ENCODE measurements at regions not wholly inside any gene's neighbourhood (a gene's known extent, or its start where the extent isn't known, plus 50 kb on each side); places are given as distances from the start of the nearest gene placed in this dataset.

- no peak overlapping the region for H3K27ac ChIP-seq (replicated peaks)
- H3K4me1 ChIP-seq = no peaks in the 10 kb centered on the region
- DNase-seq = no peak
- no peaks in the 10 kb centered on the region for H3K36me3 ChIP-seq
- H3K9me3 ChIP-seq (replicated peaks) = no peaks in the 10 kb centered on the region
- TF ChIP-seq, protein P1, sequence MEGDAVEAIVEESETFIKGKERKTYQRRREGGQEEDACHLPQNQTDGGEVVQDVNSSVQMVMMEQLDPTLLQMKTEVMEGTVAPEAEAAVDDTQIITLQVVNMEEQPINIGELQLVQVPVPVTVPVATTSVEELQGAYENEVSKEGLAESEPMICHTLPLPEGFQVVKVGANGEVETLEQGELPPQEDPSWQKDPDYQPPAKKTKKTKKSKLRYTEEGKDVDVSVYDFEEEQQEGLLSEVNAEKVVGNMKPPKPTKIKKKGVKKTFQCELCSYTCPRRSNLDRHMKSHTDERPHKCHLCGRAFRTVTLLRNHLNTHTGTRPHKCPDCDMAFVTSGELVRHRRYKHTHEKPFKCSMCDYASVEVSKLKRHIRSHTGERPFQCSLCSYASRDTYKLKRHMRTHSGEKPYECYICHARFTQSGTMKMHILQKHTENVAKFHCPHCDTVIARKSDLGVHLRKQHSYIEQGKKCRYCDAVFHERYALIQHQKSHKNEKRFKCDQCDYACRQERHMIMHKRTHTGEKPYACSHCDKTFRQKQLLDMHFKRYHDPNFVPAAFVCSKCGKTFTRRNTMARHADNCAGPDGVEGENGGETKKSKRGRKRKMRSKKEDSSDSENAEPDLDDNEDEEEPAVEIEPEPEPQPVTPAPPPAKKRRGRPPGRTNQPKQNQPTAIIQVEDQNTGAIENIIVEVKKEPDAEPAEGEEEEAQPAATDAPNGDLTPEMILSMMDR (IDR thresholded peaks at IDR 0.05; ENCODE audit: borderline replicate concordance) = no peak
- intact Hi-C loops (cut with micrococcal nuclease) = no loop called here
- peaks cover 16% of the 10 kb centered on the region for H3K27me3 ChIP-seq (ENCODE audit: low read depth)
- no peak overlapping the region for H3K4me3 ChIP-seq
Observed at GRCh38 chr11:127182586-127183203, 182.1 kb upstream of the KIRREL3 start.

DNA sequence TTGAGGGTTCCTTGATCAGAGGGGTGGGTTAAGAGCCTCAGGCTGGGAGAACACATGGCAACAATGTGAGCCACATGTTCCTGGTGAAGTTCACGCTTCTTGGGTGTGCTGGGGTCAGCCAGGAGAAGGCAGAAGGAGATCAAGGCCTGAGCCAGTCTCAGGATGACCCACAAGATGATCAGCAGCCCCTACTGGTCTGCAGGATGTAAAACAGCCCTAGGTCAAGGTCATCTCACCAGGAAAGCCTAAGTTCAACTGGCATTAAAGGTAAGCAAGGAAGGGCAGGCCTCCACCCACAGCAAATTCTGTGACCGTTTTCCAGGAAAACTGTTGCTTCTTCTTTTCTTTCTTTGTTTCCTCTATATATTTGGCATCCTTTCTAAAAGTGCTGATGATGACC lies 156.7 kb upstream of the KIRREL3 start:
- no peaks in the 10 kb centered on the region for H3K27me3 ChIP-seq (ENCODE audit: low read depth)
- no peak for DNase-seq
- H3K4me3 ChIP-seq = no peak overlapping the region
- intact Hi-C loops (cut with micrococcal nuclease) = no loop called here
- no peak overlapping the region for H3K27ac ChIP-seq (replicated peaks)
- H3K4me1 ChIP-seq = no peaks in the 10 kb centered on the region
- H3K36me3 ChIP-seq = no peaks in the 10 kb centered on the region
- H3K9me3 ChIP-seq (replicated peaks) = no peaks in the 10 kb centered on the region
- TF ChIP-seq, protein P1 (IDR thresholded peaks at IDR 0.05; ENCODE audit: borderline replicate concordance) = no peak

- no peaks in the 10 kb centered on the region for H3K9me3 ChIP-seq (replicated peaks)
- no peak overlapping the region for H3K4me3 ChIP-seq
- TF ChIP-seq, protein P1 (IDR thresholded peaks at IDR 0.05; ENCODE audit: borderline replicate concordance) = no peak
- H3K4me1 ChIP-seq = no peaks in the 10 kb centered on the region
- no peaks in the 10 kb centered on the region for H3K36me3 ChIP-seq
- no peak overlapping the region for H3K27ac ChIP-seq (replicated peaks)
- intact Hi-C loops (cut with micrococcal nuclease) = no loop called here
- no peaks in the 10 kb centered on the region for H3K27me3 ChIP-seq (ENCODE audit: low read depth)
- DNase-seq = no peak
Observed at GRCh38 chr11:127149410-127149809, 148.8 kb upstream of the KIRREL3 start.

DNA sequence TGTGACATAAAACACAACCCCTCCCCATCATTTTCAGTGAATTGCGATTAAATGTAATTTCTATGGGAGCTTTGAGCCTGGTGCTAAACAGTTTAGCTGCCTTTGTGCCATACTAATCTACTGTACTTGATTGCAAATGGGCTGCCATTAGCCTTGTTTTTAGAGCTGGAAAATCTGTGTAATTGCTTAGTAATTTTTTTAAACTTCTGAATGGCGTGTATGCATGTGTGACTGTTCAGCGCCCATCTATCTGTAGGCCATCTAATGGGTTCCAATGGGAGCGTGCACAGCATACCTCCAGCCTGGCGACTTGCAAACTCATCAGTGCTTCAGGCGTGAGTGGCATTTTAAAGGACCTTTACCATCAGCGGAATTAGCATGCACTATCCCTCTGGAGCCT lies 142.7 kb upstream of the KIRREL3 start:
- Histone ChIP-seq H3K9me3 (replicated peaks) (no peaks in the 10 kb centered on the region), H3K36me3 (no peaks in the 10 kb centered on the region), H3K4me3 (no peak overlapping the region), H3K27ac (replicated peaks) (no peak overlapping the region), H3K4me1 (no peaks in the 10 kb centered on the region), H3K27me3 (ENCODE audit: low read depth) (peaks cover 5% of the 10 kb centered on the region)
- TF ChIP-seq, protein P1 (IDR thresholded peaks at IDR 0.05; ENCODE audit: borderline replicate concordance) = no peak
- intact Hi-C loops (cut with micrococcal nuclease) = no loop called here
- no peak for DNase-seq

GRCh38 chr11:127138613-127139012 lies 138.0 kb upstream of the KIRREL3 start:
- Histone ChIP-seq H3K4me3 (no peak overlapping the region), H3K36me3 (no peaks in the 10 kb centered on the region), H3K4me1 (no peaks in the 10 kb centered on the region), H3K9me3 (replicated peaks) (no peaks in the 10 kb centered on the region), H3K27ac (replicated peaks) (no peak overlapping the region), H3K27me3 (ENCODE audit: low read depth) (peaks cover 10% of the 10 kb centered on the region)
- DNase-seq = no peak
- intact Hi-C loops (cut with micrococcal nuclease) = no loop called here
- TF ChIP-seq, protein P1 (IDR thresholded peaks at IDR 0.05; ENCODE audit: borderline replicate concordance) = no peak

All from left ventricle myocardium inferior (tissue), 1 donor.